OCI-LY7 (cell line): ENCODE measurements at regions not wholly inside any gene's neighbourhood (a gene's known extent, or its start where the extent isn't known, plus 50 kb on each side); places are given as distances from the start of the nearest gene placed in this dataset.

Experiments used
- BruUV-seq: library from RNA; stranded (reverse); fragments of 400-500 nt; replicated peaks from 2 replicates; lab custom pipeline; 2021; lab: Mats Ljungman, UMichigan
- CTCF ChIA-PET: fragments of 300-600 bp; sonication (Branson Sonifier 250); formaldehyde crosslinking; loops from one replicate; lab custom pipeline; 2022; ENCODE audit warnings: antibody characterized with exemption; ENCODE audit not compliant: unreplicated experiment; lab: Charles Lee
- POLR2A ChIA-PET: fragments of 300-600 bp; sonication (Branson Sonifier 250); formaldehyde crosslinking; loops from one replicate; lab custom pipeline; 2022; ENCODE audit warnings: antibody characterized with exemption; lab: Charles Lee
- DNase-seq: peaks from one replicate; pipeline ENCODE4 v3.0.0-alpha.2; 2015; ENCODE audit warnings: low spot score
- H2AFZ ChIP-seq: fragments of 200-600 bp; sonication (generic), shearing (Covaris generic); 2 replicates; pipeline ENCODE4 v1.6.1; 2014; ENCODE audit warnings: mild to moderate bottlenecking, antibody characterized with exemption, low read length, moderate library complexity
- H3K27ac ChIP-seq: fragments of 200-600 bp; sonication (generic); 2 replicates; pipeline ENCODE4 v1.5.1; 2014; ENCODE audit warnings: mixed run types, low read depth, mild to moderate bottlenecking, moderate library complexity, low read length, inconsistent platforms; ENCODE audit not compliant: poor library complexity, severe bottlenecking
- H3K36me3 ChIP-seq: fragments of 200-600 bp; sonication (generic); 2 replicates; pipeline ENCODE4 v1.6.1; 2014; ENCODE audit warnings: mild to moderate bottlenecking, antibody characterized with exemption, low read length, moderate library complexity, mixed read lengths; ENCODE audit not compliant: insufficient read depth
- H3K4me1 ChIP-seq: fragments of 200-600 bp; sonication (generic); 2 replicates; pipeline ENCODE4 v1.5.1; 2014; ENCODE audit warnings: mild to moderate bottlenecking, low read length; ENCODE audit not compliant: insufficient read depth, poor library complexity, severe bottlenecking
- H3K4me2 ChIP-seq: fragments of 200-600 bp; sonication (generic); 2 replicates; pipeline ENCODE4 v1.6.1; 2014; ENCODE audit warnings: mild to moderate bottlenecking, low read length
- H3K4me3 ChIP-seq: fragments of 200-600 bp; sonication (generic); 2 replicates; pipeline ENCODE4 v1.5.1; 2014; ENCODE audit warnings: mild to moderate bottlenecking, low read depth, low read length; ENCODE audit not compliant: poor library complexity, severe bottlenecking
- H3K79me2 ChIP-seq: fragments of 200-600 bp; sonication (generic); 2 replicates; pipeline ENCODE4 v1.6.1; 2016; ENCODE audit warnings: low read depth, mild to moderate bottlenecking, low read length, moderate library complexity, mixed read lengths; ENCODE audit not compliant: insufficient read depth
- H3K9me2 ChIP-seq: fragments of 200-600 bp; sonication (generic); 2 replicates; pipeline ENCODE4 v1.6.1; 2016; ENCODE audit warnings: mild to moderate bottlenecking, low read length, mixed read lengths; ENCODE audit not compliant: insufficient read depth
- H3K9me3 ChIP-seq: fragments of 200-600 bp; sonication (generic); 2 replicates; pipeline ENCODE4 v1.6.1; 2014; ENCODE audit warnings: mild to moderate bottlenecking, mixed run types, low read length, mixed read lengths
- H4K20me1 ChIP-seq: fragments of 200-600 bp; sonication (generic); 2 replicates; pipeline ENCODE4 v1.6.1; 2014; ENCODE audit warnings: mild to moderate bottlenecking, antibody characterized with exemption, low read length, moderate library complexity, mixed read lengths; ENCODE audit not compliant: insufficient read depth
- EZH2phosphoT487 ChIP-seq: fragments of 200-600 bp; sonication (generic); IDR thresholded peaks from 2 replicates; pipeline ENCODE4 v1.6.1; 2018; ENCODE audit warnings: low read depth, borderline replicate concordance, mild to moderate bottlenecking, mixed run types, antibody characterized with exemption, low read length, moderate library complexity, mixed read lengths
- intact Hi-C: fragments of 100-400 bp; cut with micrococcal nuclease; formaldehyde crosslinking; loops from one replicate; pipeline ENCODE4 v1.10.0; 2022; ENCODE audit not compliant: unreplicated experiment
- TF ChIP-seq, protein P1 (sequence below): fragments of 200-600 bp; sonication (generic); conservative IDR thresholded peaks from 2 replicates; pipeline ENCODE4 v1.5.1; 2014; ENCODE audit warnings: mild to moderate bottlenecking, antibody characterized with exemption, low read length, moderate library complexity, mixed read lengths

DNA sequence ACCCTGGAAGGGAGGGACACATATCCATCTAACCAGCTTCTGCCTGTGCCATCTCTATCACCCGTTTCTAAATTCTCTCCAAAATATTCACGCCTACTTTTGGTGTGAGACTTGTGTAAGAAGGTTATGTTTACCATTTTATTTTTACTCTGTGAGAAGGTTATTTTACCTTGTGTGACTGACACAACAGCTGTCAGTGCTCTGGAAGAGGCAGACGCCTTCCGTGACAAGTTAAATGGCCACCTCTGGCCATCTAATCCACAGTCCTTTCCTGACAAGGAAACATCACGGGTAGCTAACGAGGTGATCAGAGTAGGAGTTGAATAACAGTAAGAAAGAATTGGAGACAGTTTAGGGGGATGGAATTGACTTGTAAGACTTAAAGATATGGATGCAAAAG, 443.8 kb upstream of the PIK3R1 start:
- Histone ChIP-seq H3K79me2 (no peaks in the 10 kb centered on the region), H3K27ac (no peak overlapping the region), H3K36me3 (no peaks in the 10 kb centered on the region), H4K20me1 (no peaks in the 10 kb centered on the region; the same call in 1 of the 2 replicates), H3K4me3 (no peak overlapping the region), H3K9me3 (no peaks in the 10 kb centered on the region), H3K4me1 (no peaks in the 10 kb centered on the region), H2AFZ (no peak overlapping the region), H3K4me2 (no peak overlapping the region), H3K9me2 (no peaks in the 10 kb centered on the region)
- intact Hi-C loops = no loop called here
- TF ChIP-seq, protein P1, sequence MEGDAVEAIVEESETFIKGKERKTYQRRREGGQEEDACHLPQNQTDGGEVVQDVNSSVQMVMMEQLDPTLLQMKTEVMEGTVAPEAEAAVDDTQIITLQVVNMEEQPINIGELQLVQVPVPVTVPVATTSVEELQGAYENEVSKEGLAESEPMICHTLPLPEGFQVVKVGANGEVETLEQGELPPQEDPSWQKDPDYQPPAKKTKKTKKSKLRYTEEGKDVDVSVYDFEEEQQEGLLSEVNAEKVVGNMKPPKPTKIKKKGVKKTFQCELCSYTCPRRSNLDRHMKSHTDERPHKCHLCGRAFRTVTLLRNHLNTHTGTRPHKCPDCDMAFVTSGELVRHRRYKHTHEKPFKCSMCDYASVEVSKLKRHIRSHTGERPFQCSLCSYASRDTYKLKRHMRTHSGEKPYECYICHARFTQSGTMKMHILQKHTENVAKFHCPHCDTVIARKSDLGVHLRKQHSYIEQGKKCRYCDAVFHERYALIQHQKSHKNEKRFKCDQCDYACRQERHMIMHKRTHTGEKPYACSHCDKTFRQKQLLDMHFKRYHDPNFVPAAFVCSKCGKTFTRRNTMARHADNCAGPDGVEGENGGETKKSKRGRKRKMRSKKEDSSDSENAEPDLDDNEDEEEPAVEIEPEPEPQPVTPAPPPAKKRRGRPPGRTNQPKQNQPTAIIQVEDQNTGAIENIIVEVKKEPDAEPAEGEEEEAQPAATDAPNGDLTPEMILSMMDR = no peak
- no peak for TF ChIP-seq EZH2phosphoT487
- no peak for DNase-seq
- ChIA-PET CTCF (no interaction called here), POLR2A (interaction anchor here (0.7 kb wide), 1 partner anchor 55 kb away, joined by 4 read pairs; no protein-coding TSS in a partner anchor)
- no TSS peak for BruUV-seq

DNA sequence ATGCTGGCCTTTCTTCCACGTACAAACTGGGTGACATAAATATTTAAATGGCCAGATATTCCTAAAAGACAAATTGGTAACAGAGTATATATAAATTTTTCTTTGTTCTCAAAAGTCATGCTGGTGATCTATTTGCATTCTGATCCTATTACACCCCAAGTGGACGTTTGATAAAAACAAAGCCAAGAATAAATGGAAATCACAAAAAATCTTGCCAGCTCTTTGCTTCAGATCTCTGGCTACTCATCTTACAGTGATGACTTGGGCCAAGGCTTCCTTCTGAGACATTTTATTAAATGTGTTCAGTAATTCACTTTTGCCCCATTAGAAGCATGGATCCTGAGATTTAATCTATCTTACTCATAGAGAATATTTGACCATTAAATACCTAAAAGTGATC, 444.3 kb upstream of the PIK3R1 start:
- no peak for DNase-seq
- no peaks in the 10 kb centered on the region for H3K9me3 ChIP-seq
- H3K4me1 ChIP-seq = no peaks in the 10 kb centered on the region
- no peak overlapping the region for H3K27ac ChIP-seq
- no peaks in the 10 kb centered on the region; the same call in 1 of the 2 replicates for H4K20me1 ChIP-seq
- no peak overlapping the region for H2AFZ ChIP-seq
- H3K4me3 ChIP-seq = no peak overlapping the region
- POLR2A ChIA-PET = no interaction called here
- TF ChIP-seq, protein P1 = no peak
- TF ChIP-seq EZH2phosphoT487 = no peak
- H3K79me2 ChIP-seq = no peaks in the 10 kb centered on the region
- no peaks in the 10 kb centered on the region for H3K36me3 ChIP-seq
- no peak overlapping the region for H3K4me2 ChIP-seq
- H3K9me2 ChIP-seq = no peaks in the 10 kb centered on the region
- intact Hi-C loops = no loop called here
- CTCF ChIA-PET = no interaction called here
- BruUV-seq = no TSS peak

DNA sequence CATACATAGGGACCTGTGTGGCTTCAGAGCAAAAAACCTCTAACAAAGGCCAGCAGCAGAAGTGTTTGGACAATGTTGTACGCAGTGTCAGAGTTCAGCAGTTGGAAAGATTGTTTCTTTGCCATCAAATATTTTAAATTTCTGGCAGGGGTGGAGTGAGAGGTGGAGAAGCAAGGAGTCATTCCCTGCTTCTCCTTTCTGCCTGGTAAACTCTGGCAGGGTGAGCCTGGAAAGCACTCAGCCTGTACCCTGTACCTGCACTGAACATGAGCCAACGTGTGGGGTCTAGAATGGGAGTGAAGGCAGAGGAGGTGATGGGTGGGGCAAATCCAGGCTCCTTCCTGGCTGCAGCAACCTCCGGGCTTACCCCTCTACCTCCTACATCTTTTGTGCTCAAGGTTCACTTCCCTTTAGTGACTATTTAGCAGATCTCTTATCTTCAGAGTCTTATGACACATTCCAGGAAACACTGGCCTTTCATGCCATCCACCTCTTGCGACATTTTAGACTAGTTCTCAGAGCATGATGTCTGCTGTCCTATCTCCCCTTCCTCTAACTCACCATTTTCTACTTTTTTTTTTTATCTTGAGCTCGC, 445.0 kb upstream of the PIK3R1 start:
- H3K9me3 ChIP-seq = no peaks in the 10 kb centered on the region
- no peak overlapping the region for H3K4me3 ChIP-seq
- no peak overlapping the region for H2AFZ ChIP-seq
- H3K79me2 ChIP-seq = no peaks in the 10 kb centered on the region
- no peak for TF ChIP-seq EZH2phosphoT487
- TF ChIP-seq, protein P1 = no peak
- H3K4me2 ChIP-seq = no peak overlapping the region
- no peak overlapping the region for H3K27ac ChIP-seq
- H3K4me1 ChIP-seq = no peaks in the 10 kb centered on the region
- no TSS peak for BruUV-seq
- intact Hi-C loops = no loop called here
- ChIA-PET CTCF (no interaction called here), POLR2A (no interaction called here)
- no peaks in the 10 kb centered on the region for H3K9me2 ChIP-seq
- DNase-seq = no peak
- no peaks in the 10 kb centered on the region; the same call in 1 of the 2 replicates for H4K20me1 ChIP-seq
- no peaks in the 10 kb centered on the region for H3K36me3 ChIP-seq
